Nephron progenitor cell (in vitro differentiated cells): ENCODE measurements at regions not wholly inside any gene's neighbourhood (a gene's known extent, or its start where the extent isn't known, plus 50 kb on each side); places are given as distances from the start of the nearest gene placed in this dataset.
"Not testable (repeated sequence)": the region's sequence is repeated elsewhere in the genome, so short reads cannot be mapped to it uniquely, and the experiment has no call there.

Source experiments
- DNase-seq: peaks from one replicate; pipeline ENCODE4 v3.0.0; 2021
- H3K27ac Mint-ChIP-seq: 2 replicates; pipeline ENCODE4 v1.8.0; 2021; ENCODE audit warnings: mild to moderate bottlenecking, moderate library complexity, mixed read lengths
- H3K27me3 Mint-ChIP-seq: 2 replicates; pipeline ENCODE4 v1.8.0; 2021; ENCODE audit warnings: mild to moderate bottlenecking, low read depth, mixed read lengths; ENCODE audit not compliant: poor library complexity
- H3K36me3 Mint-ChIP-seq: 2 replicates; pipeline ENCODE4 v1.8.0; 2021; ENCODE audit warnings: low read depth, mixed read lengths
- H3K4me1 Mint-ChIP-seq: 2 replicates; pipeline ENCODE4 v1.8.0; 2021; ENCODE audit warnings: mixed read lengths
- H3K4me3 Mint-ChIP-seq: 2 replicates; pipeline ENCODE4 v1.8.0; 2021; ENCODE audit warnings: mild to moderate bottlenecking, moderate library complexity, mixed read lengths
- H3K9me3 Mint-ChIP-seq: 2 replicates; pipeline ENCODE4 v1.8.0; 2021; ENCODE audit warnings: mild to moderate bottlenecking, moderate library complexity, mixed read lengths
- CTCF ChIP-seq: fragments of 200-600 bp; sonication (generic); IDR thresholded peaks from 2 replicates; pipeline ENCODE4 v1.5.0; 2021; ENCODE audit warnings: antibody characterized with exemption

GRCh38 chr3:53422954-53423698 is 71.3 kb upstream of the CACNA1D start:
- TF ChIP-seq CTCF: no peak
- Mint-ChIP-seq H3K36me3 (no peaks in the 10 kb centered on the region), H3K4me1 (no peaks in the 10 kb centered on the region), H3K27me3 (peaks cover 16% of the 10 kb centered on the region), H3K27ac (no peak overlapping the region), H3K4me3 (no peak overlapping the region), H3K9me3 (peaks cover 14% of the 10 kb centered on the region)
- DNase-seq: no peak

- H3K9me3 Mint-ChIP-seq: peaks cover 14% of the 10 kb centered on the region
- no peak for TF ChIP-seq CTCF
Measured at GRCh38 chr3:53425936-53426335, 68.5 kb upstream of the CACNA1D start.

GRCh38 chr3:53426918-53427317 is 67.5 kb upstream of the CACNA1D start:
- TF ChIP-seq CTCF: peak; percentile 12
- Mint-ChIP-seq H3K27me3 (peaks cover 43% of the 10 kb centered on the region), H3K9me3 (peaks cover 14% of the 10 kb centered on the region), H3K27ac (no peak overlapping the region), H3K36me3 (no peaks in the 10 kb centered on the region), H3K4me3 (no peak overlapping the region), H3K4me1 (no peaks in the 10 kb centered on the region)
- DNase-seq: no peak

More at GRCh38 chr3:53425936-53426335, 68.5 kb upstream of the CACNA1D start:
- H3K4me3 Mint-ChIP-seq: no peak overlapping the region
- no peak for DNase-seq
- H3K4me1 Mint-ChIP-seq: no peaks in the 10 kb centered on the region
- H3K27ac Mint-ChIP-seq: no peak overlapping the region
- H3K36me3 Mint-ChIP-seq: no peaks in the 10 kb centered on the region
- peaks cover 35% of the 10 kb centered on the region for H3K27me3 Mint-ChIP-seq

- no peak for DNase-seq
- Mint-ChIP-seq H3K4me3 (no peak overlapping the region), H3K27me3 (peaks cover 30% of the 10 kb centered on the region), H3K36me3 (no peaks in the 10 kb centered on the region), H3K4me1 (no peaks in the 10 kb centered on the region), H3K27ac (no peak overlapping the region), H3K9me3 (peaks cover 7% of the 10 kb centered on the region)
- TF ChIP-seq CTCF: no peak
Measured at GRCh38 chr3:53436828-53437227, 57.6 kb upstream of the CACNA1D start.

GRCh38 chr3:53442863-53443262 is 51.5 kb upstream of the CACNA1D start:
- not testable (repeated sequence) for H3K27ac Mint-ChIP-seq, H3K36me3 Mint-ChIP-seq, H3K4me1 Mint-ChIP-seq, H3K4me3 Mint-ChIP-seq, DNase-seq
- Mint-ChIP-seq H3K9me3 (peaks cover 46% of the 10 kb centered on the region), H3K27me3 (peaks cover 32% of the 10 kb centered on the region)
